Neuron (in vitro differentiated cells): ENCODE measurements at regions not wholly inside any gene's neighbourhood (a gene's known extent, or its start where the extent isn't known, plus 50 kb on each side); places are given as distances from the start of the nearest gene placed in this dataset.

Source experiments
- H2AFZ ChIP-seq: one replicate; pipeline ENCODE4 v1.6.1; 2013; ENCODE audit warnings: low read depth, mild to moderate bottlenecking, inconsistent platforms, low read length, moderate library complexity
- H3K27me3 ChIP-seq: one replicate; pipeline ENCODE4 v1.6.1; 2013; ENCODE audit warnings: low read length; ENCODE audit not compliant: insufficient read depth
- H3K36me3 ChIP-seq: one replicate; pipeline ENCODE4 v1.6.1; 2013; ENCODE audit warnings: low read length; ENCODE audit not compliant: insufficient read depth
- H3K4me1 ChIP-seq: one replicate; pipeline ENCODE4 v1.6.1; 2013; ENCODE audit warnings: low read length; ENCODE audit not compliant: insufficient read depth
- H3K4me3 ChIP-seq: 2 replicates; pipeline ENCODE4 v1.5.1; 2013; ENCODE audit warnings: mild to moderate bottlenecking, low read length, moderate library complexity
- H3K9me3 ChIP-seq: one replicate; pipeline ENCODE4 v1.6.1; 2013; ENCODE audit warnings: low read length

GRCh38 chr5:159765760-159766517, 150.3 kb upstream of the ADRA1B start:
- no peak overlapping the region for H2AFZ ChIP-seq
- H3K9me3 ChIP-seq = no peaks in the 10 kb centered on the region
- no peaks in the 10 kb centered on the region for H3K36me3 ChIP-seq
- peaks cover 11% of the 10 kb centered on the region for H3K4me1 ChIP-seq
- H3K27me3 ChIP-seq = no peaks in the 10 kb centered on the region
- H3K4me3 ChIP-seq = no peak overlapping the region

- Histone ChIP-seq H3K36me3 (no peaks in the 10 kb centered on the region), H3K4me1 (peaks cover 11% of the 10 kb centered on the region), H3K4me3 (no peak overlapping the region), H2AFZ (no peak overlapping the region), H3K27me3 (peaks cover 8% of the 10 kb centered on the region), H3K9me3 (no peaks in the 10 kb centered on the region)
These were observed 148.0 kb upstream of the ADRA1B start for GRCh38 chr5:159768243-159768642.

DNA sequence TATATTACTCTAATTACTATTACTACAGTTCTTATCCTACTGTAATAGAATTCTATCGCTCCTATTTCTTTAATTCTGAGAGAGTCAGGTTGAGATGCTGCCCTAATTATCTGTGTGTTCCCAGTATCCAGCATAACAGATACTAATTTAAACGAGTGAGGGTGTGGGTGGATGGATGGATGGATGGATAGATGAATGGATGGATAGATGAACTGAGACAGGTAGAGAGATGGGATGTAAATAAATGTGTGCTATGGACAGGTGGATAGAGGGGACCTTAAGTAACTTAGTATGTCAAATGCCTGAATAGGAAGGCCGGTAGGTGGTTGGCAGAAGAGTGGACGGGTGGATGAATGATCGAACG, 143.6 kb upstream of the ADRA1B start:
- Histone ChIP-seq H2AFZ (no peak overlapping the region), H3K9me3 (no peaks in the 10 kb centered on the region), H3K4me3 (no peak overlapping the region), H3K36me3 (no peaks in the 10 kb centered on the region), H3K4me1 (peaks cover 11% of the 10 kb centered on the region), H3K27me3 (peaks cover 29% of the 10 kb centered on the region)

DNA sequence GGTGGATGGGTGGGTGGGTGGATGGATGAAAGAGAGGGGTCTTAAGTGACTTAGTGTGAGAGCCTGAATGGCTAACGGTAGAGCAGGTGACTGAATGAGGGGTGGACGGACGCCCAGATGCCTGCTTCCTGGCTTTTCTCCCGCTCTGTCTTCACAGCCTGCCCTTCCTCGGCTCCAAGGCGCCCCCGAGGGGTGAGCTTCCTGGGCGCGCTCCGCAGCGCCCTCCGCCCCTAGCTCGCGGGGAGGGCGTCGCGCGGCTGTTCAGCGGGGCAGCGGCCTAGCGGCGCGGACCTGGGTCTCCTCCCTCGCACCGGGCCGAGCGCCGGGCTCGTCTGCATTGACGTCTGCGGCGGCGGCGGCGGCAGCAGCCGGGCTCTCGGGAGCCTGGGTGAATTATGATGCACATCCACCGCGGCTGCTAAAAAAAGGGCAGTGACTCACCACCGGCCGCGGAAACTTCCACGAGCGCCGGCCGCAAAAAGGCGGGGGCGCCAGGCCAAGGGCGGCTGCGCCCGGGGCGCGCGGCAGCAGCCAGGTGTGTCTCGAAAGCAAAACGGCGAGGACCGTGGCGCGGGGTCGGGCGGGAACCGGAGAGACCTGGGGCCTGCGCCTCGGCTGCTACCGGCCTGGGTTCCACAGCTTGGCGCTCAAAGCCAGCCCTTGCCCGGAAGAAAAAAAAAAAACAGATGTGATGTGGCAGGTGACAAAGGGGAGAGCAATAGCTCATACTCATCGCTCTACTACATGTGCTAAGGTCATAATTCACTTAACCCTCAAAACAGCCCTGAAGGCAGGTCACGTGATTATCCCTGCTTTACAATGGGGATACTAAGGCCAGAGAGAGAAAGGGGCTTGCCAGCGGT, 143.0 kb upstream of the ADRA1B start:
- Histone ChIP-seq H3K9me3 (no peaks in the 10 kb centered on the region), H2AFZ (no peak overlapping the region), H3K4me3 (peak overlapping the region; percentile 20), H3K4me1 (peaks cover 6% of the 10 kb centered on the region), H3K36me3 (no peaks in the 10 kb centered on the region), H3K27me3 (peaks cover 29% of the 10 kb centered on the region)

- Histone ChIP-seq H2AFZ (no peak overlapping the region), H3K9me3 (no peaks in the 10 kb centered on the region), H3K4me3 (no peak overlapping the region), H3K36me3 (no peaks in the 10 kb centered on the region), H3K4me1 (no peaks in the 10 kb centered on the region), H3K27me3 (peaks cover 29% of the 10 kb centered on the region)
These were observed 141.7 kb upstream of the ADRA1B start for GRCh38 chr5:159774476-159775031.

DNA sequence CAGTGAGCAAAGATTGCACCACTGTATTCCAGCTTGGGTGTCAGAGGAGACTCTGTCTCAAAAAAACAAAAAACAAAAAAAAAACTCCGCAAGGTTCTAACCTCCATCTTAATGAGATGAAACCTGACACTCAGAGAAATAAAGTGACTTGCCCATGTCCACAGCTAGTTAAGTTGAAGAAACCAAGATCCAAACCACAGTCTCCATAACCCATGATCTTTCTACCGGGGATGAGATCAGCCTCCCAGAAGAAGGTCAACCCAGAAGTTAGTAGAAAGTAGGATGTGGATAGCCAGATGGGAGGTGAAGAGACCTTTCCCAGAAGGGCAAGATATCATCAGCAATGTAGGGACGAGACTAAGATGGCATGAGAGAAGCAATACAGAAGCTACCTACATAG, 140.4 kb upstream of the ADRA1B start:
- Histone ChIP-seq H2AFZ (no peak overlapping the region), H3K36me3 (no peaks in the 10 kb centered on the region), H3K27me3 (peaks cover 29% of the 10 kb centered on the region), H3K4me3 (no peak overlapping the region), H3K9me3 (no peaks in the 10 kb centered on the region), H3K4me1 (no peaks in the 10 kb centered on the region)

DNA sequence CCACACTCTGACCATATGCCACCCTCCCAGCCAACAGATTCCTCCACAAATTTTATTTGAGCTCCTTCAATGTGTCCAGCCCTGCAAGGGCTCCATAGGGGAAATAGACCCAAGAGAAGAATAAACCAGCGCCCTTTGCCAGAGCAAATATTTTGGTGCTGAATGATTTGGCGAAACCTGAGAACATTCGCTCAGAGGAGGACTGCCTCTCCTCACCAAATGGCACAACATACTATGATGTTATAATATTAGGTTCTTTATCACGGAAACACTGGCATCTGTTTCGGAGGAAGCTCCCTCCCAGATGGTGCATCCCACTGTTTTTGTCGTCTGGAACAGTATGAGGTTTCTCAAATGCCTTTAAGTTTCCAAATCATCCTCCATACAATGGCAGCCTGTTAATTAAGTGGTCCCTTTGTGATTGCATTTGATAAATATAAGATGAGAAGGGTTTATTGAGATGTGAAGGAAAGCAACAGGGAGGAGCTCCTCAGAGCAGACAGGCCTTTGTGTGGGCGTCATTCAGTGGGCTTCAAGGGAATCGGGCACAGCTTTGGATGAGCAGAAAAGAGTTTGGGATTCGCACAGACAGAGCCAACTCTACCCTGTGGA, 139.1 kb upstream of the ADRA1B start:
- no peaks in the 10 kb centered on the region for H3K36me3 ChIP-seq
- no peaks in the 10 kb centered on the region for H3K4me1 ChIP-seq
- H2AFZ ChIP-seq = no peak overlapping the region
- no peaks in the 10 kb centered on the region for H3K9me3 ChIP-seq
- peaks cover 29% of the 10 kb centered on the region for H3K27me3 ChIP-seq
- no peak overlapping the region for H3K4me3 ChIP-seq

DNA sequence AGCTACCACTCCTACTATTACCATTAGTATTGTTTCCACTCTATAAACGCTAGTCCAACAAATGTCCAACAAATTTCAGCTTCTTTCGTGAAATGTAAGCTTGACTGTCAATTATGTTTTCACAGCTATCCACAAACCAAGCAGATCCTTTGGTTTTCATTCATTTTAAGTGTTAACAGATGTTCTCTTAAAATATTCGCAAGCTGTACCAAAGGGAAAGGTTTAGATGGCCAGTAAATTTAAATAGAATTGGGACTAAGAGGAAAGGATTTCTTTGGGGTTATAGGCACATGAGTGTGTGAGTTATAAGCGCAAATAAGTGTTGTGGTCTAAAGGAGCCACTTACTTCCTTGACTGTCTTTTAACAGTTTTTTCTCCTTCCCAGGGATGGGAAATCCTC, 136.8 kb upstream of the ADRA1B start:
- no peak overlapping the region for H3K4me3 ChIP-seq
- peaks cover 10% of the 10 kb centered on the region for H3K27me3 ChIP-seq
- H3K4me1 ChIP-seq = no peaks in the 10 kb centered on the region
- H3K36me3 ChIP-seq = no peaks in the 10 kb centered on the region
- no peaks in the 10 kb centered on the region for H3K9me3 ChIP-seq
- no peak overlapping the region for H2AFZ ChIP-seq

DNA sequence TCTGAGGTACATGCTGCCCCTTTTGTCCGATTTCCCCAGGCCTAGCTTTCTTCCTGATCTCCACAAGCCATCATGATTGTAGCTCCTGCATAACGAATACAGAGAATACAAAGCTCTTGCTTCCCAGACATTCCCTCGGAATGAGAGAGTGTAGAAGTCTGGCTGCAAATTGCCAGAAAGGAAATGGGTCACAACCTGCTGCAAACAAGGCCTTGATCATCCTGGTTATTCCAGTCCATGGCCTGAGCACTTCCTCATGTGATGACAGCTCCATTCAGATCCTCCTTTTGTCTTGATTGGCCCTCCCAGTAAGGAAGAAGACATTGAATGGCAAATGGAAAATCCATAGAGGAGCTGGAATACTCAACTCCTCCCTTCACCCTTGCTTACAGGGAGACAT, 136.0 kb upstream of the ADRA1B start:
- Histone ChIP-seq H3K4me3 (no peak overlapping the region), H3K36me3 (no peaks in the 10 kb centered on the region), H3K4me1 (no peaks in the 10 kb centered on the region), H2AFZ (no peak overlapping the region), H3K9me3 (no peaks in the 10 kb centered on the region), H3K27me3 (peaks cover 2% of the 10 kb centered on the region)

DNA sequence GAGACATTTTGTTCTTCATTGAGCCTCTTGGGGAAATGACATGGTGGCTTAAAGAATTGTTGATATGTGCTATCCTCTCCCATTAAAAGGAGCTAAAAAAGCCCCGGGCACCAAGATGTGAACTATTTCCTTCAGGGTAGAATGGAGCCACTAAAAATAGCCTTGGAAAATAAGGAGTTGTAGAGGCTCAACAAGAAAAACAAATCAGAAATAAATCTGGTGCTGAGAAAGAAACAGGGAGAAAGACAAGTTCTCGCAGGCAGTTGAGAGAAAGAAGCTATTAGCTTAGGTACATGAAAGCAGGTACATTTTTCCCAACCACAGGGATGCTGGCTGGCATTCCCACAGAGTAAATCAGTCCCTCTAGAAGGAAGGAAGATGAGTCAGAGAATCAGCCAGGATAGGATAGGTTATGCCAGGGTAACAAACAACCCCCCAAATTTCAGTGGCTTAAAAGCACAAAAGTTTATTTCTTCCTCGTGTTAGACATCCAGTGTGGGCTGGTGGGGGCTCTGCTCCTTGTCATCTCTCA, 134.6 kb upstream of the ADRA1B start:
- no peaks in the 10 kb centered on the region for H3K9me3 ChIP-seq
- no peaks in the 10 kb centered on the region for H3K27me3 ChIP-seq

GRCh38 chr5:159782197-159782994, 133.9 kb upstream of the ADRA1B start:
- Histone ChIP-seq H3K9me3 (no peaks in the 10 kb centered on the region), H3K4me1 (no peaks in the 10 kb centered on the region), H3K27me3 (no peaks in the 10 kb centered on the region), H2AFZ (no peak overlapping the region), H3K36me3 (no peaks in the 10 kb centered on the region), H3K4me3 (no peak overlapping the region)

More for the DNA sequence above, 134.6 kb upstream of the ADRA1B start:
- no peaks in the 10 kb centered on the region for H3K36me3 ChIP-seq
- no peak overlapping the region for H2AFZ ChIP-seq
- H3K4me1 ChIP-seq = no peaks in the 10 kb centered on the region
- no peak overlapping the region for H3K4me3 ChIP-seq

DNA sequence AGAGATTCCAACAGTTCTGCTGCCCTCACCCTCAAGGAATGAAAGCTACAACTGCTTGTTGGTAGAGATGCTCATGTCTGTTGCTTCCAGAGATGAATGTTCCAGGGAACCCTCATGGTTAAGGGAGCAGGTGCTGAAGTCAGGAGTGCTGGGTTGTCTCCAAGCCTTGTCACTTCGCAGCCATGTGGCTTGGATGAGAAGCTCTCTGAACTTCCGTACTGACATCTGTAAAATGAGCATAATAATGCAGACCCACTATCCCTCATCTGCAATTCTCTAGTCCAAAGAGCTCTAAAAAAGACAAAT, 133.3 kb upstream of the ADRA1B start:
- no peak overlapping the region for H3K4me3 ChIP-seq
- H2AFZ ChIP-seq = no peak overlapping the region
- no peaks in the 10 kb centered on the region for H3K9me3 ChIP-seq
- H3K27me3 ChIP-seq = no peaks in the 10 kb centered on the region
- no peaks in the 10 kb centered on the region for H3K4me1 ChIP-seq
- no peaks in the 10 kb centered on the region for H3K36me3 ChIP-seq
